HG03457 (cell line): ENCODE measurements at regions not wholly inside any gene's neighbourhood (a gene's known extent, or its start where the extent isn't known, plus 50 kb on each side); places are given as distances from the start of the nearest gene placed in this dataset.
"Not testable (repeated sequence)": the region's sequence is repeated elsewhere in the genome, so short reads cannot be mapped to it uniquely, and the experiment has no call there.

ENCODE experiments used
- ATAC-seq: cut with Tn5 transposase; IDR thresholded peaks from one replicate; pipeline ENCODE4 v1.9.1; 2021; ENCODE audit warnings: moderate number of reproducible peaks; ENCODE audit not compliant: unreplicated experiment

DNA sequence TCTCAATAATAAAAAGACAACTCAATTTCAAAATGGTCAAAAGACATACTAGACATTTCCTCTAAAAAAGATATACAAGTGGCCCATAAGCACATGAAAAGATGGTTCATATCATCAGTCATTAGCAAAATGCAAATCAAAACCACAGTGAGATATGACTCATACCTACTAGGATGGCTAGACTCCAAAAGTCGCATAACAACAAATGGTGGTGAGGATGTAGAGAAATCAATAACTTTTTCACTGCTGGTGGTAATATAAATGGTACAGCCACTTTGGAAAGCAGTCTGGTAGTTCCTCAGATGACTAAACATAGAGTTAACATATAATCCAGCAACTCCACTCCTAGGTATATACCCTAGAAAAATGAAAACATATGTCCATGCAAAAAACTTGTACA is 242.3 kb upstream of the NOL4 start:
- ATAC-seq, result peak; percentile 95

GRCh38 chr18:34480162-34480700 is 229.9 kb upstream of the DTNA start:
- no peak for ATAC-seq

GRCh38 chr18:34482204-34482603 is 227.9 kb upstream of the DTNA start:
- ATAC-seq, result no peak

DNA sequence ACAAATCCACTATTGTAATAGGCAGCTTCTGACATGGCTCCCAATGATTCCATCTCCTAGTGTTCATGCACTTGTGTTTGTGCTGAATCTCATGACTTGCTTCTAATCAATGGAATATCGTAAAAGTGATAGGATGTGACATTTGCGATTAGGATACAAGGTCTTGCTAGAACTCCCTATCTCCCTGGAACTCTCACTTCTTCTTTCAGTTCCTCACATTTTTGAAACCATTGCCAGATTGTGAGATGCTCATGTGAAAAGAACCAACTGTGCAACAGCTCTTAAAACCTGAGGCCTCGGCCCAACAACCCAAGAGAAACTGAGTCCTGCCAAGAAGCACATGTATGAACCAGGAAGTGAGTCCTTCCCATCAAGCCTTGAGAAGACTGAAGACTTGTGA is 226.9 kb upstream of the DTNA start:
- ATAC-seq, result no peak

- ATAC-seq, result no peak
Observed at GRCh38 chr18:34491719-34492118, 218.4 kb upstream of the DTNA start.

- no peak for ATAC-seq
Observed at GRCh38 chr18:34492652-34493051, 217.4 kb upstream of the DTNA start.

GRCh38 chr18:34493099-34493544 is 217.0 kb upstream of the DTNA start:
- ATAC-seq, result peak; percentile 81

GRCh38 chr18:34493566-34494358 is 216.3 kb upstream of the DTNA start:
- peak; percentile 41 for ATAC-seq

GRCh38 chr18:34494359-34494696 is 215.8 kb upstream of the DTNA start:
- ATAC-seq, result no peak

DNA sequence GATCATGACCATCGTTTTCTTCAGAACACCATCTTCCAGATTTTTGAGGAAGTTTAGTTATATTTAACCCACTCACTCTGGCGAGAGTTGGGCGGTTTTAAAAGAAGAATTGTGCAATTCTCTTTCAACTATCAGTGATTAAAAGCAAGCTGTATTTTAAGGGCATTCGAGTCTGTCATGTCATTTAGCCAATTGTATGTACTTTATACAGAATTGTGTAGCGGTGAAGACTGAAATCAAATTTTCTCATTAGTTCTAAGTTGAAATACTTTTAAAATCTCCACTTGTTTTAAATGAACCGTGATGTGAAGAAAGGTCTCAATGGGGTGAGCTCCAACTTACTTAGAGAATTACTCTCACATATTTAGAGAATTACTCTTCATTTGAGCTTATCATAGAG is 214.6 kb upstream of the DTNA start:
- no peak for ATAC-seq

GRCh38 chr18:34501553-34501952 is 208.5 kb upstream of the DTNA start:
- no peak for ATAC-seq

DNA sequence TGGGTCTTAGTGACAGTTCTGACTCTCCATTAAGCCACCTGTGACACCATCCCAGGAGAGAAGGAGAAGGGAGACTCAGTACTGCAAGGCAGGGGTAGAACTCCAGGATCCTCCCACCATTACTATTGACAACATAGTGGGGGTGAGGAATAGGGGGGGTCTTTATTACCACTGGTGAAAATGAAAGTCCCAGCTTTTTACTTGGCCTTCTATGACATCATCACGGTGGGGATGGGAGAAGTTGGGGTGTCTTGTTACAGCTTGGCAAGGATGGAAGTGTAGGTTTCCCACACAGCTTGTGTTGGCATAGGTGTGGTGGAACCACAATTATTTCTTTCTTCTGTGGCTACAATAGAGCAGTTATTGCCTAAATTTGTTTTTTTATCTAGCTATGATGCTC is 203.9 kb upstream of the DTNA start:
- ATAC-seq, result no peak

DNA sequence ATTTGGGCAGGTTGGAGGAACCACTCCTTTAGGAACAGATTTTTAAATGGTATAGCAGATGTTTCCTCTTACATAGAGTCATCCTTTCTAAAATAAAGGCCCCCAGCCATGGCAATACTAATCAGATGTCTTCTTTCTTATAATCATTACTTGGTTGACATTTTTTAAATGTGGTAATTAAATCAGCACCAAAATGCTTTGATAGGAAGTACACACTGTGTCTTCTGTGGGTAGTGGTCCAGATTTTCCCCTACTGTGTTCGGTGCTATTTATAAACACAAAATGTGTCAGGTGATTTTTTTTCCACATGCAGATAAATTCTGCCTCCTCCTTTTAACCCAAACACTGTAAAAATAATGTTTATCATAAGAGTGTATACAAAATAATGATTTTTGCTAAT is 200.9 kb upstream of the DTNA start:
- no peak for ATAC-seq

- no peak for ATAC-seq
Observed at GRCh38 chr18:34509879-34510586, 200.1 kb upstream of the DTNA start.

DNA sequence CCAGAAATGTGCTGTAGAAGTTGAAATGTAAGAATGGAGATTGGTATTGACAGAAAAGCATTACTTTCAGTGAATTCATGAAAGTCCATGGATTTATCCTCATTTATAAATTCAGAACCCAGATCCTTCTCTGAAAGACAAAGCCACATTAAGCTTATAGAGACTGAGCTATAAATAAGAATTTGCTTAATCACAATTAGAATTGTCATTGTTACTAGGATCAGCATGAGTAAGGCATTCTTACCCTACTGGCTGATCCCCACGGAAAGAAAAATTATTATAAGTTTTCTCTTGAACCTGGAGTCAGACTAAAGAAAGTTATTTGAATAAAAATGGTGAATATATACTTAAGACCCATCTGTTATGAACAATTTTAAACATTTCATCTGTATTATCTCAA is 199.2 kb upstream of the DTNA start:
- ATAC-seq, result no peak

- ATAC-seq, result no peak
Observed at GRCh38 chr18:34511435-34511834, 198.7 kb upstream of the DTNA start.

DNA sequence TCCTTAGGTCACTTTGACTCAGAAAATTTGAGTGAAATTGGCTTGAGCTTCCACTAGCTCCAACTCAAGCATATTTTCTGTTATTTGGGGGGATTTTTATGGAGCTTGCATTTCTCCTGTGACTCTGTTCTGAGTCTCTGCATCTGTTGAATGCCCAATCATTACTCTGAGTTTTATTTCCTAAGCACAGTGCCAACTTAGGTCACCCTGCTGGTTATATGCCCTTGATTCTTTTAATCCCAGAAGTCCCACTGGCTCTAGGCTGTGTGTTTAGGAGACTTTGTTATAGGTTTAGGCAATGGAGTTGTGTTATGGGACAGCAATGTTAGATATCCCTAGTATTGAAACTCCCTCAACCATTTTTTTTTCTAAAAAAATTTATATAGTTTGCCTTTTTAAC is 198.2 kb upstream of the DTNA start:
- ATAC-seq, result no peak

DNA sequence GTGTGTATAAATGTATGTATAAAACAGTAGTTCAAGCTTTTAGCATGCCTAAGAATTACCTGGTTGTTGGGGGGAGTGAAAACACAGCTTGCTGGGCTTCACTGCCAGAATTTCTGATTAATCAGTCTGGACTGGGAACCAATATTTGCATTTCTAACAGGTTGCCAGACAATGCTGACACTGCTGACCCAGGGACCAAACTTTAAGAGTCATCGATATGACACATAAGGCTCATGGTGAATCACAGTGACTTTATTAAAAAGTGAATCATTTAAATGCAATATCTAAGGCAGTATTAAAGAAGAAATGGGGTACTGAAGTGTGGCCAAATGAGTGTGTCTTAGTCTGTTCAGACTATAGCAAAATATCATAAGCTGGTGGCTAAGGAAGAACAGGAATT is 195.9 kb upstream of the DTNA start:
- ATAC-seq, result no peak

DNA sequence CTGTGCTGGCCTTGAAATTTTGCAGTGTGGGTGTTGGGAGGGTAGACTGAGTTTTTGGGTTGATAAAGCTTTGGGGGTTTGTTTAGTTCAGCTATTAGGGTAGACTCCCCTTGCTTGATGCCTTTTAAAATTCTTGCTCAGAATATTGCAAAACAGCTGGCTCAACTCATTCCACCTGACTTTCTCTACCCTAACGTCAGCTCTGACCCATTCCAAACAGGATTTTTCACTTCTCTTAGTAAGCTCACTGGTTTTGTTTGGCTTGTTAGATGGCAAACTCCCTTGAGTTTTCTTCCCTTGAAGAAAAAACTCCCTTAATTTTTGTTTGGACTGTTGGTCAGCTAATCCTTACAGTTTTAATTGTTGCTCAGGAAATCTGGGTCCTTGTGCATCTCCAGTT is 195.1 kb upstream of the DTNA start:
- no peak for ATAC-seq

DNA sequence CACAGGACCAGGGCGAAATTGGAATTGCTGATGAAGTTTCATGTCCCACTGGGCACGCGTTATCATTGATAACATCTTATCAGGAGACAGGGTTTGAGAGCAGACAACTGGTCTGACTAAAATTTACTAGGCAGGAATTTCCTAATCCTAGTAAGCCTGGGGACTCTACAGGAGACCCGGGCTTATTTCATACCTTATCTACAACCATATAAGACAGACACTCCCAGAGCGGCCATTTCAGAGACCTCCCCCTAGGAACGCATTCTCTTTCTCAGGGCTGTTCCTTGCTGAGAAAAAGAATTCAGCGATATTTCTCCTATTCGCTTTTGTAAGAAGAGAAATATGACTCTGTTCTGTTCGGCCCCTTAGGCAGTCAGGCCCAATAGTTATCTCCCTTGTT is 193.7 kb upstream of the DTNA start:
- ATAC-seq, result not testable (repeated sequence)

- ATAC-seq, result not testable (repeated sequence)
Observed at GRCh38 chr18:34516996-34517395, 193.1 kb upstream of the DTNA start.

DNA sequence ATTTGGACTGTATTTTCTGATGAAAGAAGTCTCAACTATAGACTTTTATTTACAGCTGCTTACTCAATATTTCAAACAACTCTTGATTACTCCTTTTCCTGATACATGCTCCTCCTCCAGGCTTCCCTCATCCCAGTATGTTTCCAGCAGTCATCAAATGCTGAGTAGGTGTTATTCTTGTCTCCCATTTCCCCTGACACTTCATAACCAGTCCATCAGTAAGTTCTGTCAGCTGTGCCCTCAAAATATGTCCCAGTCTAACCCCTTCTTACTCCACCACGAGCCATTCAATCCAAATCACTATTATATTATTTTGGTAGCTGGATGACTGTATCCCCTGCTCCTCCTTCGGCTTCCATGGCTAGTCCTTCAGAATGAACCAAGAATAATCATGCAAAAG is 189.1 kb upstream of the DTNA start:
- no peak for ATAC-seq
